Upper lobe of left lung (tissue), 4 donors: ENCODE measurements at regions not wholly inside any gene's neighbourhood (a gene's known extent, or its start where the extent isn't known, plus 50 kb on each side); places are given as distances from the start of the nearest gene placed in this dataset.

Source experiments
- POLR2AphosphoS5 ChIP-seq, 2 donors: sonication (generic); formaldehyde crosslinking; IDR thresholded peaks; one replicate each; pipeline ENCODE4 v1.5.1; 2017; ENCODE audit warnings: antibody characterized with exemption in 2 of 2
- TF ChIP-seq, protein P1 (sequence below), 6 experiments: fragments of 450-650 bp in 4 of 6; fragments of 200-600 bp in 2 of 6; sonication (generic) in 2 of 6; IDR thresholded peaks; one replicate each; pipeline ENCODE4 v1.5.1; 2016 to 2019; ENCODE audit warnings: antibody characterized with exemption in 6 of 6

DNA sequence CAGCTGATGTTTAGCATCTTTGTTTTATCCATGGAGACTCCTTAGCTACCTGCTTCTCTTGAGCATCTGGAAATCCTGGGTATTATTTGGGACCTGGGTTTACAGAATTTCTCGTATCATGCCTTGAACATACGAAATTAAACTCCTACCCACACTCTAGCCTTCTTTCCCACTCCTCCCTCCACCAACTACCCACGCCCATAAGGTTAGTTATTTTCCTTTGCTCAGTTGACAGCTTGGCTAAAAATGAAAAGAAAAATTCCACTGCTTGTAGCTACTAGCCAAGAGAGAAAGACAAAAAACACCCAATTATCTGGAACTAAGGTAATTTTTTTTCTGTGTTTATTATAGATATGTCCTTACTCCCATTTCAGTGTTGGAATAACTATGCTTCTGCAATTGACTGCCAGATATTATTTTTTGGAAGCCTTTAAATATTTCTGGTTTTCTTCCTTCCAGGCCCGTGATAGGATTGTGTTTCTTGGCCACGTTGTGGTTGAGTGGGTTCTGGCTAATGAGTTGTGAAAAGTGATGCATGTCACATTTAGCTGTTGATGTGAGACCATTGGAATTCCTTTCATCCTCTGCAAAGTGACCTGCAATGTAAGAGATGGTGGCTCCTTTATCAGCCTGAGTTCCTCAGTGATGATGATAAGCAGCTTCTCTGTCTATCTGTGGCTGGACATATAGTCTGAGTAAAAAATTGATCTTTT, 308.1 kb downstream of the LRRC70 start:
- TF ChIP-seq, protein P1, sequence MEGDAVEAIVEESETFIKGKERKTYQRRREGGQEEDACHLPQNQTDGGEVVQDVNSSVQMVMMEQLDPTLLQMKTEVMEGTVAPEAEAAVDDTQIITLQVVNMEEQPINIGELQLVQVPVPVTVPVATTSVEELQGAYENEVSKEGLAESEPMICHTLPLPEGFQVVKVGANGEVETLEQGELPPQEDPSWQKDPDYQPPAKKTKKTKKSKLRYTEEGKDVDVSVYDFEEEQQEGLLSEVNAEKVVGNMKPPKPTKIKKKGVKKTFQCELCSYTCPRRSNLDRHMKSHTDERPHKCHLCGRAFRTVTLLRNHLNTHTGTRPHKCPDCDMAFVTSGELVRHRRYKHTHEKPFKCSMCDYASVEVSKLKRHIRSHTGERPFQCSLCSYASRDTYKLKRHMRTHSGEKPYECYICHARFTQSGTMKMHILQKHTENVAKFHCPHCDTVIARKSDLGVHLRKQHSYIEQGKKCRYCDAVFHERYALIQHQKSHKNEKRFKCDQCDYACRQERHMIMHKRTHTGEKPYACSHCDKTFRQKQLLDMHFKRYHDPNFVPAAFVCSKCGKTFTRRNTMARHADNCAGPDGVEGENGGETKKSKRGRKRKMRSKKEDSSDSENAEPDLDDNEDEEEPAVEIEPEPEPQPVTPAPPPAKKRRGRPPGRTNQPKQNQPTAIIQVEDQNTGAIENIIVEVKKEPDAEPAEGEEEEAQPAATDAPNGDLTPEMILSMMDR (IDR thresholded peaks at IDR 0.05), result no peak
- no peak for TF ChIP-seq POLR2AphosphoS5 (IDR thresholded peaks at IDR 0.05)
